ENCODE measurements at regions not wholly inside any gene's neighbourhood (a gene's known extent, or its start where the extent isn't known, plus 50 kb on each side); places are given as distances from the start of the nearest gene placed in this dataset.

GRCh38 chr15:87487484-87487883, 769.1 kb downstream of the NTRK3 start:
- no peak for TF ChIP-seq CTCF (IDR thresholded peaks at IDR 0.05)
- no peak for TF ChIP-seq POLR2A (IDR thresholded peaks at IDR 0.05)
- no peak for TF ChIP-seq POLR2AphosphoS5 (IDR thresholded peaks at IDR 0.05)
